GM21723 (cell line): ENCODE measurements at regions not wholly inside any gene's neighbourhood (a gene's known extent, or its start where the extent isn't known, plus 50 kb on each side); places are given as distances from the start of the nearest gene placed in this dataset.
A peak's percentile ranks its signal among the peaks of the same experiment; 100 is the strongest.
"Not testable (repeated sequence)": the region's sequence is repeated elsewhere in the genome, so short reads cannot be mapped to it uniquely, and the experiment has no call there.

Experiments
- ATAC-seq: cut with Tn5 transposase; IDR thresholded peaks from one replicate; pipeline ENCODE4 v1.9.1; 2021; ENCODE audit warnings: mild to moderate bottlenecking, moderate library complexity; ENCODE audit not compliant: unreplicated experiment

DNA sequence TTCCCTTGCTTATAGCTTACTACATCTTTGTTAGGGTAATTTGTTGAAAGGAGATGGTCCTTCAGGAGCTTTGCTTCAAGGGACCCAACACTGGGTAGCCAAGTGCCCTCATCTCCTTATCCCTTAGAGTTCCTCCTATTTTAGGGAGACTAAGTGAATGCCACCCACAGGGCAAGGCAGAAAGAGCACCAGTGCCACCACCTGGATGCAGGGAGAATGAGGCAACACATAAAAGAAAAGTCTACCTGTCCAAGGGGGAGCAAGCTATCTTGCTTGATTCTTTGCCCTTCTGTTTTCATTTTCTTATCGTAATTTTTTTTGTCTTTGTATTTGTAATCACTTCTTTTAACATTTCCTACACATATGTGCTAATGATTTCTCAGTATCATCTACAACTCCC lies 205.5 kb downstream of the NPR3 start:
- no peak for ATAC-seq

DNA sequence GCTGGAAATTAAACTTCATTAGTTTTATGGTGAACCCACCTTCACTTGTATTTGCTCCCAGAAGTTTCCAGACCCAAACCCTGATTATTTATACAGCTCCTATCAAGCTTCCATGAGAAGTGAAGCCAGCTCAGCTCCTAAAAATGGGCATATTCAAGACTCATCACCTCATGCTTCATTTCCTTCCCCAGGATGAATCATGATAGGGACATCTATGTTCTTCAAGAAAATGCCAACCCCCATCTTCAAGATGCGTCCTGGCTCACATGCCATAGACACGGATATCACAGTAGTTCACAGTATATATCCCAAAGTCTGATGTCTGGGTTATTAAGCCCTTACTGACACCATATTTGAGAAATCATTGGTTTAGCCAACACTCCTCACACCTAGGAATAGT lies 217.6 kb downstream of the NPR3 start:
- ATAC-seq = no peak

DNA sequence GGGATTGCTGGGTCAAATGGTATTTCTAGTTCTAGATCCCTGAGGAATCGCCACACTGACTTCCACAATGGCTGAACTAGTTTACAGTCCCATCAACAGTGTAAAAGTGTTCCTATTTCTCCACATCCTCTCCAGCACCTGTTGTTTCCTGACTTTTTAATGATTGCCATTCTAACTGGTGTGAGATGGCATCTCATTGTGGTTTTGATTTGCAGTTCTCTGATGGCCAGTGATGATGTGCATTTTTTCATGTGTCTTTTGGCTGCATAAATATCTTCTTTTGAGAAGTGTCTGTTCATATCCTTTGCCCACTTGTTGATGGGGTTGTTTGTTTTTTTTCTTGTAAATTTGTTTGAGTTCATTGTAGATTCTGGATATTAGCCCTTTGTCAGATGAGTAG lies 220.3 kb downstream of the NPR3 start:
- not testable (repeated sequence) for ATAC-seq

GRCh38 chr5:32932241-32932935 lies 221.3 kb downstream of the NPR3 start:
- no peak for ATAC-seq

DNA sequence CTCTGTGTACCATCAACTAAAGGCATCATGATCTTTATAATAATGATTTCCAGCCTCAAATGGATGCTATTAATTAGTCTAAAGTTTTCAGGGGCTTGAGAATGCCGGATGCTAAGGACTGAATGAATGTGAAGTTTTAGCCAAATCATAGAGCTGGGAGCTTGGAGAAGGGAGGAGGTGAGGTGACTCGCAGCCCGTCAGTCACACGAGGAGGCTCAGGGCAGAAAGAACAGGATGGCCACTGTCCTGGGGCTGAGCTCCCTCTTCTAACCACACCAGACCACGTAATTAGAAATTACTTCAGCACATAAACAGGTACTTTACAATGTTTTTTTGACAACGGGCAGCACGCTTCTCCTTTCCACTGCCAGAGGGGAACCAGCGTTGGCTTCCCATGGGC lies 222.6 kb downstream of the NPR3 start:
- ATAC-seq = no peak

DNA sequence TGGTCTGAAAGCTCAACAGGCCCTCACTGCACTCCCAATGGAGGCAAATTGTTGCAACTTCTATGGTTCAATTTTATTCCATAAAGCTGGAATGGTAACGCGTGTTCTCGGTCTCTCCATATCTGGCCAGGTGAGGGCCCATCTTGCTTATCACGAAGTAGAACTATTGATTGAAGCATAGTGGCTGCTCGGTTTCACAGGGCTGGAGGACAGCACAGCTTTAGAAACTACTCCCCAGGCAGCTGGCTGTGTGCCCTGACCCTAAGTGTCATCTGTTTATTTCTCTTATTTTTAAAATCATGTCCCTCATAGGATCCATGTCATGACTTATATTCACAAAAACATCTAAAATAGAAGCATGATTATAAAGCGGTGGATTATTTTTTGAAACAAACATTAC lies 223.4 kb downstream of the NPR3 start:
- no peak for ATAC-seq

- no peak for ATAC-seq
These were observed 224.2 kb downstream of the NPR3 start for GRCh38 chr5:32935283-32935682.

GRCh38 chr5:32936329-32936728 lies 225.2 kb downstream of the NPR3 start:
- ATAC-seq = no peak

- ATAC-seq = peak; percentile 77
These were observed 231.3 kb downstream of the NPR3 start for GRCh38 chr5:32942225-32942989.

DNA sequence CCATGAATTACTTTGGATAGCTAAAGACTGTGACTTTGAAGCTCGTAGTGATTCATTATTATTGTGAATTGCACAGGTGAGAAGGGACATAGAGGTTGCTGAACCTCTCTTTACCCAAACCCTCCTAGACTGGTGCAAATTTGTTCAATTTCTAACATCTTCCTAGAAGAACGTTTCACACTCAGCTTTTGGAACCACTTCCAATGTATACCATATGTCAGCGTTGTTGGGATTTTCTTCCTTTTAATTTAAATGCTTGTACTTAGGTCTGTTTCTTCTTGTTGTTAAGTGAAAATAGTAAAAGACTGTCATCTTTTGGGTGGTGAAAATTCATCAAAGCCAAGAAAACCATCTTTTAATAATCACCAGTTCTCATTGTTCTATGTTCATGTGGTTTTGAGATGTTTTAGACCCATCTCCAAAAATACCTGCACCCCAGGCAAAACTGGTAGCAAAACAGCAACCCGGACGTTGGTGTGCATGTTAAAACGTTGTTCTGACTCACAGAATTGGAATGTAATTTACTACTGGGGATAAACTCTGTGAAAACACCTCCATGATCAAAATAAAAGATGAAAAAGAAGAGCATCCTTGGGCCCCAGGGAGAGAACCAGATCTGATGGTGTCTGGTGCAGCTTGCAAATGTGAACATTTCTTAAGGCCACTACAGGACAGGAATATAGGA lies 238.3 kb downstream of the NPR3 start:
- ATAC-seq = no peak

DNA sequence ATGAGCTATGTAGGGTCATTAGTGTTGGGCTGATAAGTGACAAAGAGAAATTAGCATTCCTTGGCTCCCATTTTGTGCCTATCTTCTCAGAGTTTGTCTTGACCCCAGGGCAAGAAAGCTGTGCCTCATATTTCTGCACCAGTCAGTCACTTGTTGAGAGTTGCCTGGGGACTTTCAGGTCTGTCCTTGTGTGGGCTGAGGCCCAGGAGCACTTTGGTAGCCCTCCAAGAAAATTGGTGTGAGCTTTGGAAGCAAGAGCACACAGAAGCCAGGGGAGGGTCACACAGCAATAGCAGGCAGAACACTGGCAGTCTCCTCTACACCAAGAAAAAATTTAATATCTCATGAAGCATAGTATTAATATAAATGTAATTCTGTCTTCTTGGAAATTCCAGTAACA lies 239.9 kb downstream of the NPR3 start:
- no peak for ATAC-seq

- no peak for ATAC-seq
These were observed 240.8 kb downstream of the NPR3 start for GRCh38 chr5:32951878-32952277.

DNA sequence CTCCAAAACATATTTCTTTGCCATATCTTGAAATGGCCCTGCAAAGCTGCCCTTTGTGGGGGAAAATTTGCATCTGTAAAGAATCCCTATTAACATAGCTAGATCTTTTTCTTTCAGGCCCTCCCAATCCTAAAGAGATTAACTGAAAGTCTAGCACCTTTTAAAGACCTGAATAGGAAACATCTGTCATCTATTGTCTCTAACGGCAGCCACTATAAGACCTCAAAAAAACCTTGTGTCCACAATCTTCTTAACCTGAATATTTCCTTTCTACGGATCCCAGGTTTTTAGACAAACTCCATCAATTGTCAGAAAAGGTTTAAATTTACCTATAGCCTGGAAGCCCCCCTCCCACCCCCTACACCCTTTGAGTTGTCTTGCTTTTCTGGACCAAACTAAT lies 241.3 kb downstream of the NPR3 start:
- ATAC-seq = not testable (repeated sequence)

DNA sequence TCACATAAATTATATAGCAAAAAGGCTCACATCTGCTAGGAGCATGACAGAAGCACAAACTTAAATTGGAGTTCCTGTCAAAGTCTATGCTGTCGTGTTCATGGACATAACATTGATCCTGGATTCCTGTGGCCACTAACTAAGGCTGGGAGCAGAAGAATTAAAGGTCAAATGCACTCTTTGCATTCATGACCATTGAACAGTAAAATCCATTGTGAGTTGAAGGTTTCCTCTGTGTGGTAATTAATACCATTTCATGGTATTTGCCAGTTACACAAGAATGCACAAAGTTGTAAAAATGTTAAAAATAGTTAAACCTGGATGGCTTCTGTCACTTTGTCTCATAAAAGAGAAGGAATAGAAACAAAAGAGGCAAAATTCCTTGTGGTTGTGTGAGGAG lies 242.6 kb downstream of the NPR3 start:
- no peak for ATAC-seq

GRCh38 chr5:32955814-32956213 lies 244.7 kb downstream of the NPR3 start:
- ATAC-seq = no peak

DNA sequence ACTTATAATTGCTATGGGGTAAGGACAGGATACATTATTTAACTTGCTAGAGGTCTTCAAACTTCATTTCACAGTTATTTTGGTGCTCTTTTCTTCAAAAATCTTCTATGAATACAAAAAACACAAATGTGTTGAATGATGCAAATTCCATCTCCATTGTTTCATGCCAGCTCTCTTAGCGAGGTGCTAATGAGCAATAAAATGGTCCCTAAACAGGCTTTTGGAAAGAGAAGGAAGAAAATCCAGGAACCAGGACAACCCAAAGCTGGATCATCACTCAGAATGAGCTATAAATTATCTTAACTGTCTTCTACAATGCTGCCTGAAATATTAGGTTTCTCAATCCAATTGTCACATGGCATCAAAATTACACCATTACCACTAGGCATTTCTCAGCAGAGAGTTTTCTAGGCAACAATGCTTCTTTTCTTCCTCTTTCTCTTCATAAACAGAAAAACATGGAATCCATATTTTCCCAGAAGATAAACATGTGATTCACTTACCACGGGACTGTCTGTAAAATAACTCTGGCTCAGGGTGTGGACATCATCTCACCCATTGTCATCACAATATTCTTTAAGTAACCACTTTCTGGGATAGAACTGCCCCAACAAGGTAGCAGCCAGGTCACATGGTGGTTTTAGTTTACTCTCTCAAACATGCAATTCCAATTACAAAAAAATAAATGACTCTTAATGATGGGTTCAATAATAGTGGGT lies 249.4 kb downstream of the NPR3 start:
- ATAC-seq = no peak

DNA sequence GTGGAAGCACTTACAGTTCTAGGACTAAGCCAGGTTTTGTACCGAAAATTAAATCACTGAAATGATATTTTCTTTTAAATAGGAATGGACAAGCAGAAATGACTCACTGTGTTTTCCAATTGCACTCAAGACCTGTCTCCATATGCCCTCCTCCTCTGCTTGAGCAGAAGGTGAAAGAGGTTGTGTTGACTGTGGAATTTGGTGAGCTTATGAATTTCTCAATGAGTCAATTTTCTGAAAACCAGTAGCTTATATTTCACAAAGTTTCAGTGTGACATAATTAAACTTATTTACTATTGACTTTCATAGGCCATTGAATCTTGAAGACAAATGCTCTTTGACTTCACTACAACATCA lies 249.9 kb downstream of the NPR3 start:
- no peak for ATAC-seq

- ATAC-seq = no peak
These were observed 253.1 kb downstream of the NPR3 start for GRCh38 chr5:32964261-32964660.

DNA sequence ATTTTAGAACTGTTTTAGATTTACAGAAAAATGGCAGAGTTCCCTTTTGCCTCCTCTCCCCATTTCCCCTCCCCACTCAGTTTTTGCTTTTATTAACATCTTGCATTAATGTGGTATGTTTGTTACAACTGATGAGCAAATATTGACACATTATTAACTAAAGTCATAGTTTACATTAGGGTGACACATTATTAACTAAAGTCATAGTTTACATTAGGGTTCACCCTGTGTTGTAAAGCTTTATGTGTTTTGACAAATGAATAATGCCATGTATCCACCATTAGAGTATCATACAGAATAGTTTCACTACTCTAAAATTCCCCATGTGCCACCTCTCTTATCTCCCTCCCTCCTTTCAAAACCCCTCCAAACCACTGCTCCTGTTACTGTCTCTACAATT lies 262.5 kb downstream of the NPR3 start:
- ATAC-seq = no peak

GRCh38 chr5:32975656-32976375 lies 264.7 kb downstream of the NPR3 start:
- ATAC-seq = no peak

- ATAC-seq = no peak
These were observed 269.9 kb downstream of the NPR3 start for GRCh38 chr5:32981061-32981460.
